Skeletal muscle satellite cell (primary cell): ENCODE measurements at regions not wholly inside any gene's neighbourhood (a gene's known extent, or its start where the extent isn't known, plus 50 kb on each side); places are given as distances from the start of the nearest gene placed in this dataset.

ENCODE experiments used
- H3K27me3 ChIP-seq: 2 replicates; pipeline ENCODE4 v1.7.0; 2013; ENCODE audit warnings: low read length; ENCODE audit not compliant: control insufficient read depth, insufficient read depth
- H3K36me3 ChIP-seq: 2 replicates; pipeline ENCODE4 v1.7.0; 2013; ENCODE audit warnings: mild to moderate bottlenecking, control low read depth, low read length; ENCODE audit not compliant: insufficient read depth
- H3K4me1 ChIP-seq: 2 replicates; pipeline ENCODE4 v1.7.0; 2013; ENCODE audit warnings: low read length; ENCODE audit not compliant: control insufficient read depth, insufficient read depth
- H3K4me2 ChIP-seq: 2 replicates; pipeline ENCODE4 v1.7.0; 2013; ENCODE audit warnings: mild to moderate bottlenecking, low read length
- H3K4me3 ChIP-seq: 2 replicates; pipeline ENCODE4 v1.7.0; 2013; ENCODE audit warnings: low read length
- H3K9ac ChIP-seq: 2 replicates; pipeline ENCODE4 v1.7.0; 2013; ENCODE audit warnings: mild to moderate bottlenecking, low read depth, low read length, moderate library complexity
- H3K9me3 ChIP-seq: replicated peaks from 2 replicates; pipeline ENCODE4 v1.7.0; 2013; ENCODE audit warnings: mild to moderate bottlenecking, control low read depth, low read length

- H3K36me3 ChIP-seq, result no peaks in the 10 kb centered on the region
- H3K9ac ChIP-seq, result no peak overlapping the region
- no peak overlapping the region for H3K4me3 ChIP-seq
- no peak overlapping the region for H3K4me2 ChIP-seq
- no peaks in the 10 kb centered on the region for H3K27me3 ChIP-seq
- peaks cover 15% of the 10 kb centered on the region for H3K4me1 ChIP-seq
- no peaks in the 10 kb centered on the region for H3K9me3 ChIP-seq
Measured at GRCh38 chr3:160171813-160172212, 53.4 kb upstream of the C3orf80 start.

DNA sequence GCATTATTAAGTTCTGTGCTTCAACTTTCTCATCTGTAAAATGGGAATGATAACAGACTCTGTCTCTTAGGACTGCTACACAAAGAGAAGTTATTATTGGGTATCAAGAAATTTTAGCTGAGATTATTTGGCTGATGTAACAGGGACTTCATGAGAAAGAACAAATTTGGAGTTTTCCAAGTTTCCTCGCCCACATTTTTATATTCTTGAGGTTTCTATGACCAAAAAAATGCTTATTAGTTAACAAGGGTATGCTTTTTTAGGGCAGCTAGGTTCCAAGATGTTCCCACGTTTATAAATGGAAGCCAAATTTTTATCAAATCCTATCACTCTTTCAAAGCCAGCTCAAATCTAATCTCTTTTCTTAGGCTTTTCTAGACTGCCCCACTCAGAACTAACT is 50.6 kb upstream of the C3orf80 start:
- Histone ChIP-seq H3K9me3 (no peaks in the 10 kb centered on the region), H3K9ac (no peak overlapping the region), H3K36me3 (no peaks in the 10 kb centered on the region), H3K4me1 (peaks cover 2% of the 10 kb centered on the region), H3K27me3 (no peaks in the 10 kb centered on the region), H3K4me3 (no peak overlapping the region), H3K4me2 (no peak overlapping the region)
